ENCODE measurements at regions not wholly inside any gene's neighbourhood (a gene's known extent, or its start where the extent isn't known, plus 50 kb on each side); places are given as distances from the start of the nearest gene placed in this dataset.
"Not testable (repeated sequence)": the region's sequence is repeated elsewhere in the genome, so short reads cannot be mapped to it uniquely, and the experiment has no call there.

DNA sequence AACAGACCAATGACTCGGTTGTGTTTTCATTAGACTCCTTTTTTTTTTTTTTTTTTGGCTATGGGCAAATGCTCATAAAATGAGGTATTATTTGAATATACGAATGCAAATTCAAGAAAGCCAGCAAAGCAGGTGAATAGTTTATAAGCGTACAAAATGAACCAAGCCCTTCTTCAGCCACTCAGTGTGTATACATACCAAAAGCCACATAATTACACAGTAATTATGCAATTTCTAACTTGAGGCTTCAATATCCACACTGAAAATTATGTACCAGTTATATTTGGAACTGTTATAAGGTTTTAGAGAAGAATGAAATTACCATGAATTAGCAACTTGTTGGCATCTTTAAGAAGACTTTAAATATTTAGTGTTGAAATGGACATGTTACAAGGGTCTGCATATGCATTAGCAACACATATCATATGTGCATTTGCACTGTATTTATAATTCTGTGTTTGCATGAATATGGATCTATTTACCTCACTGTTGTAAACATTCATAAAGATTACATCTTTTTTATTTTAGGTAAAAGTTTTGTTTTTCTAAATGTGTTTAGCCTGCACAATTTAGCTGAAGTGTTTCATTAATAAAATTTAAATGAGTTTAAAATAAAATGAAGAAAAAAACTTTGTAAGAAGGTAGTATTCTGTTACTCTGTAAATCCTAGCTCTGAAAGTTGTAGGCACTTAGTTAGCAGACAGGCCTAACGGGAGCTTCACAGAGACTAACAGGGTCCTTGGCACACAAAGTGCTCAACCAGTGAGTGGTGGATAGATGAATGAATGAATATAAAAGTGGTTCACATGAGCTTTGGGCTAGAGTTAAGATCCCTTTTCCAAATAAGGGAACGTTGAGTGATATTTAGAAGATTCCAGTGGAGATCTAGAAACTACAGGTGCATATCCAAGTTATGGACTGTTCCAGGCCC is 241.0 kb upstream of the NFIA start:
- Histone ChIP-seq H4K20me1 (ENCODE audit: control insufficient read depth, extremely low read depth, insufficient read depth, low read length) (no peaks in the 10 kb centered on the region), H3K79me2 (ENCODE audit: control insufficient read depth, insufficient read depth, low read length) (no peaks in the 10 kb centered on the region), H3K9me3 (ENCODE audit: control insufficient read depth, insufficient read depth, low read depth, low read length) (no peaks in the 10 kb centered on the region), H3K4me3 (replicated peaks in 1 of 4; ENCODE audit: control extremely low read depth in 1 of 4, insufficient read depth in 1 of 4, low read depth in 3 of 4, low read length in 4 of 4) (no peak overlapping the region), H2AFZ (ENCODE audit: low read length) (no peak overlapping the region), H3K27ac (ENCODE audit: insufficient read depth, low read length) (no peak overlapping the region), H3K9ac (ENCODE audit: insufficient read depth, low read length) (no peak overlapping the region), H3K4me2 (ENCODE audit: extremely low read depth, insufficient read depth, low read length) (no peak overlapping the region), H3K36me3 (ENCODE audit: control insufficient read depth, insufficient read depth, low read length) (no peaks in the 10 kb centered on the region), H3K4me1 (ENCODE audit: control insufficient read depth, extremely low read depth, insufficient read depth, low read length) (no peaks in the 10 kb centered on the region), H3K27me3 (ENCODE audit: control insufficient read depth, insufficient read depth, low read length) (no peaks in the 10 kb centered on the region)
- TF ChIP-seq EZH2 (IDR thresholded peaks at IDR 0.05; ENCODE audit: low read length, missing control alignments) (no peak), CTCF (conservative IDR thresholded peaks at IDR 0.05 in 1 of 2, IDR thresholded peaks at IDR 0.05 in 1 of 2; ENCODE audit: low read depth in 1 of 2, low read length in 2 of 2) (no peak)
- no peak for DNase-seq (ENCODE audit: low read depth in 2 of 2)

GRCh38 chr1:60840476-60840875 is 241.9 kb upstream of the NFIA start:
- H3K36me3 ChIP-seq (ENCODE audit: control insufficient read depth, insufficient read depth, low read length); H3K4me2 ChIP-seq (ENCODE audit: extremely low read depth, insufficient read depth, low read length); H3K4me3 ChIP-seq (replicated peaks in 1 of 4; ENCODE audit: control extremely low read depth in 1 of 4, insufficient read depth in 1 of 4, low read depth in 3 of 4, low read length in 4 of 4); H3K79me2 ChIP-seq (ENCODE audit: control insufficient read depth, insufficient read depth, low read length); H3K9me3 ChIP-seq (ENCODE audit: control insufficient read depth, insufficient read depth, low read depth, low read length); H3K27ac ChIP-seq (ENCODE audit: insufficient read depth, low read length); H3K27me3 ChIP-seq (ENCODE audit: control insufficient read depth, insufficient read depth, low read length); H3K9ac ChIP-seq (ENCODE audit: insufficient read depth, low read length); H4K20me1 ChIP-seq (ENCODE audit: control insufficient read depth, extremely low read depth, insufficient read depth, low read length); H2AFZ ChIP-seq (ENCODE audit: low read length); H3K4me1 ChIP-seq (ENCODE audit: control insufficient read depth, extremely low read depth, insufficient read depth, low read length); DNase-seq (ENCODE audit: low read depth in 2 of 2): not testable (repeated sequence)

DNA sequence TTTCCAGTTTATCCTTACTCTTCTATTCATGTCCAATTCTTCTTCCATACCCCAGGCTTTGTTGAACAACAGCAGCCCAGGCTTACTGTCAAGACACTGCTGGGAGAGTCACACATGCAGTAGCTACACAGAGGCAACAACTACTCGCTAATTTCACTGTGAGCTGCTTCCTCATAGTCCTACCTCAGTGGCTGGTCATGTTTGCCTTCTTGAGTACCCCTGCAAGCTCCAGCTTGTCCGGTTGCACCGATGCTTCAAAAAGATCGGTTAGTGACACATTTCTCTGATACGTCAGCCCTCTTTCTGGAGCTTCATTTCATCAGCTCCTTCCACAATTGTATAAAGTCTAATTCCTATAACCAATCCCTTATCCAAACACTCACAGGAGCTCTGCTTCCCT is 246.7 kb upstream of the NFIA start:
- no peak for TF ChIP-seq EZH2 (IDR thresholded peaks at IDR 0.05; ENCODE audit: low read length, missing control alignments)
- no peak for TF ChIP-seq CTCF (conservative IDR thresholded peaks at IDR 0.05 in 1 of 2, IDR thresholded peaks at IDR 0.05 in 1 of 2; ENCODE audit: low read depth in 1 of 2, low read length in 2 of 2)
- H3K79me2 ChIP-seq (ENCODE audit: control insufficient read depth, insufficient read depth, low read length) = no peaks in the 10 kb centered on the region
- no peak overlapping the region for H2AFZ ChIP-seq (ENCODE audit: low read length)
- no peak overlapping the region for H3K27ac ChIP-seq (ENCODE audit: insufficient read depth, low read length)
- DNase-seq (ENCODE audit: low read depth in 2 of 2) = peak in 1 of 2 donors; percentile 2
- H4K20me1 ChIP-seq (ENCODE audit: control insufficient read depth, extremely low read depth, insufficient read depth, low read length) = no peaks in the 10 kb centered on the region
- no peak overlapping the region for H3K4me3 ChIP-seq (replicated peaks in 1 of 4; ENCODE audit: control extremely low read depth in 1 of 4, insufficient read depth in 1 of 4, low read depth in 3 of 4, low read length in 4 of 4)
- no peaks in the 10 kb centered on the region for H3K27me3 ChIP-seq (ENCODE audit: control insufficient read depth, insufficient read depth, low read length)
- no peak overlapping the region for H3K9ac ChIP-seq (ENCODE audit: insufficient read depth, low read length)
- no peaks in the 10 kb centered on the region for H3K36me3 ChIP-seq (ENCODE audit: control insufficient read depth, insufficient read depth, low read length)
- no peaks in the 10 kb centered on the region for H3K4me1 ChIP-seq (ENCODE audit: control insufficient read depth, extremely low read depth, insufficient read depth, low read length)
- no peaks in the 10 kb centered on the region for H3K9me3 ChIP-seq (ENCODE audit: control insufficient read depth, insufficient read depth, low read depth, low read length)
- no peak overlapping the region for H3K4me2 ChIP-seq (ENCODE audit: extremely low read depth, insufficient read depth, low read length)

Data from fibroblast of lung (primary cell).